ENCODE measurements at regions not wholly inside any gene's neighbourhood (a gene's known extent, or its start where the extent isn't known, plus 50 kb on each side); places are given as distances from the start of the nearest gene placed in this dataset.
A peak's percentile ranks its signal among the peaks of the same experiment; 100 is the strongest.

DNA sequence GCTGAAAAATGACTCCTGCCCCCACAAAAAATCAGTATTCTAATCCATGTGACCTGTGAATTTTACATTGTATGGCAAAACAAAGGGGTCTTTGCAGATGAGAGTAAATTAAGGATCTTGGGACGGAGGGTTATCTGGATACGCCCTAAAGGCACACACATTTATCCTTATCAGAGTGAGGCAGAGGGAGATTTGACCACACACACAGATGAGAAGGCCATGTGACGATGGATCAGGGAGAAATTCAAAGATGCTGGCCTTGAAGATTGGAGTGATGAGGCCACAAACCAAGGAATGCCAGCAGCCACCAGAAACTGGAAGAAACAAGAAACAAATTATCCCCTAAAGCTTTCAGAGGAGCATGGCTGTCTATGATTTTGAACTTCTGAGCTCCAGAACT is 288.5 kb downstream of the XXYLT1 start:
- WGBS: 96% methylated on average over 3 of the region's 3 CpGs
- DNase-seq (ENCODE audit: extremely low spot score): no peak

DNA sequence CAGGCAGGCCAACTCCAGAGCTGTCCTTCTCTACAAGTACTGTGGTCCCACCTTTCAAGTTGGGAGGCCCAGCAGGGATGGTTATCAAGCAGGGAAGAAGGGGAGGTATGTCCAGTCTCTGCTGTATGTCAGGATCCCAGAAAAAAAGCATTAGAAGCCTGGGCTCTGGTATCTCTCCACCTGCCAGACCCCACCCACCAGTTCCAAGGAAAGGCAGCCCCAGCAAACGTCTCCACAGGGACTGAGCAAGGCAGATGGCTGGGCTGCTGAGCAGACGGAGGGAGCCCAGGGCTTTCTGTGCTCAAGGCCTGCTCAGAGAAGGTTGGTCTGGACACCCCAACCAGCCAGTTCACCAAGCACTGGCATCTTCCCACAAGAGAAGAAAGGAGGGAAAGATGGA is 287.8 kb downstream of the XXYLT1 start:
- H3K4me1 ChIP-seq (ENCODE audit: insufficient read depth): no peaks in the 10 kb centered on the region
- no peaks in the 10 kb centered on the region for H3K36me3 ChIP-seq (ENCODE audit: insufficient read depth)
- H3K4me3 ChIP-seq (ENCODE audit: low read depth, low read length): no peak overlapping the region
- WGBS: 89% methylated on average over 2 of the region's 2 CpGs
- DNase-seq (ENCODE audit: extremely low spot score): no peak
- H3K27ac ChIP-seq (ENCODE audit: low read depth): no peak overlapping the region

More for the DNA sequence above, 288.5 kb downstream of the XXYLT1 start:
- Histone ChIP-seq H3K4me1 (ENCODE audit: insufficient read depth) (no peaks in the 10 kb centered on the region), H3K4me3 (ENCODE audit: low read depth, low read length) (no peak overlapping the region), H3K36me3 (ENCODE audit: insufficient read depth) (no peaks in the 10 kb centered on the region), H3K27ac (ENCODE audit: low read depth) (no peak overlapping the region)

DNA sequence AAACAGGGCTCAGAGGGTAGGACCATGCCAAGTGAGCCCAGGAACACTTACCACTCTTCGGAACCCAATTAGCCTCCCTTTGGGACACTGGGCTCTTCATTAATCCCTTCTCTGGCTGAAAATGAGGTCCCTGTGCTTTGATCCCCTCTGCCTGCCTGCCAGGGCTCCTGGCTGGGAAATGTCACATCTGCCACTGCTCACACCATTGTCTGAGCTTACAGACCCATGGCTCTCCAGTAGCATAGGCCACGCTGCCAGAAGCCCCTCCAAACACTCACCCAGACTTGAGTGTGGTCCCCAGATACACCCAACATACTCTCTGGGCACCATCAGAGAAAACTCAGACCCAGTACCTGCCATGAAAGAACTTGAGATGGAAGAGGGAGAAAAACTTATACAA is 287.3 kb downstream of the XXYLT1 start:
- Histone ChIP-seq H3K36me3 (ENCODE audit: insufficient read depth) (no peaks in the 10 kb centered on the region), H3K27ac (ENCODE audit: low read depth) (no peak overlapping the region), H3K4me1 (ENCODE audit: insufficient read depth) (no peaks in the 10 kb centered on the region), H3K4me3 (ENCODE audit: low read depth, low read length) (no peak overlapping the region)
- DNase-seq (ENCODE audit: extremely low spot score): no peak
- WGBS: 92% methylated on average over 2 of the region's 2 CpGs

DNA sequence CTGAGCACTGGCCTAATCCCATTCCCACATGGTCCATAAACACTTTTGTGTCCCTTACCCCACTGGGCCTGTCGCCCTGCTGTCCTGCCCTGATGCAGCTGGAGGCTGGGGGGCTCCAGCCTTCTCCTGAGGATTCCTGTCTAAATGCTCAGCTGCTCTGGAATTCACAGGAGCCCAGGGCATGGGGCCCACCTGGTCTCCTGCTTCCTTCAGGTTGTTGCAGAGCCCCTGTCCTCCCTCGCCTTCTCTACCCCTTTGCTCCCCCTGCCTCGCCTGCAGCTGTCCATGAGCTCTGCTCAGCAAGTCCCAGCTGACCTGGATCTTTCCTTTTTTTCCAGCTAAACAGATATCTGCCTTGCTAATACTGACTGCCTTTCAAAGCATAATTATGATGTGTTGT is 286.9 kb downstream of the XXYLT1 start:
- Histone ChIP-seq H3K4me1 (ENCODE audit: insufficient read depth) (no peaks in the 10 kb centered on the region), H3K27ac (ENCODE audit: low read depth) (no peak overlapping the region), H3K36me3 (ENCODE audit: insufficient read depth) (no peaks in the 10 kb centered on the region), H3K4me3 (ENCODE audit: low read depth, low read length) (no peak overlapping the region)
- no peak for DNase-seq (ENCODE audit: extremely low spot score)
- WGBS: 96% methylated on average over 3 of the region's 3 CpGs

DNA sequence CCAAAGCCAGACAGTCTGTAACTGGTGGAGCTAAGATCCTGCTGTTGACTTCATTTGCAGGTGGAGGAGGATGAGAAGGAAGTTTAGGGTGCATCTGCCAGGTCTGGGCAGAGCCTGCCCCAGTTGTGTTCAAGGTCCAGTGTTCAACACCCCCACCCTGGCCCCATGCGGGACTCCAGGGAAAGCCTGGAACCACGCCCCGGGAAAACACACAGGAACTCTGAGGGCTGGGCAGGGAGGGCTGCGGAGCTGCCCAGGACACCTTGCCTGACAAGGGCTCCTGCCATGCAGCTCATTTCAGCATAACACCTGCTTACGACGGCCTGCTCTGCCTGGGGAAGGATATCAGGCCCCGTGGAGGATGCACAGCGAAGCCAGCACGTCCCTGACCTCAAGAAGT is 286.3 kb downstream of the XXYLT1 start:
- Histone ChIP-seq H3K36me3 (ENCODE audit: insufficient read depth) (no peaks in the 10 kb centered on the region), H3K4me3 (ENCODE audit: low read depth, low read length) (no peak overlapping the region), H3K27ac (ENCODE audit: low read depth) (no peak overlapping the region), H3K4me1 (ENCODE audit: insufficient read depth) (no peaks in the 10 kb centered on the region)
- WGBS: 70% methylated on average over 9 of the region's 9 CpGs
- DNase-seq (ENCODE audit: extremely low spot score): no peak

DNA sequence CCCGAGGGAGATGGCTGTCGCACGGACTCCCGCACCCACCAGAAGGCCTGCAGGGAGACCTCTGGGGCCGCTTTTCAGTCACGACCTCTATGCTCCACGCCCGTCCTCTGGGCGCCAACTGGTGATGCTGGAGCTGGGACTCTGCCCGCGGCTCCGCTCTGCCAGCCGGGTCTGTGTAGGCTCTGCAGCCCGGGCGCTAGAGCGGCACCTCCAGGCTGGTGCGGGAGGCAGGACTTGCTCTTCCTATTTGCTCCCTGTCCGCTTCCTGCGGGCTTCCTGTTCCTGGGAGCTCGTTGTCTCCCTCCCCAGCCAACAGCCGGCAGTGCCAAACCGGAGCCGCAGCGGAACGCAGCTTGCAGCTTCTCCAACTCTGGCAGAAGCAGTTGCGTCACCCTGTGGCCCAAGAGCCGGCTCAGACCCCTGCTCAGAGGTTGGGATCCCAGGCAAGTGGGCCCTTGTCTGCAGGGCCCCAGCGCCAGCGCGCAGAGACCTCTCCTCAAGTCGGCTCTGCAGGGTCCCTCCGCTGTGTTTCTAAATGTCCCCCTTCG is 285.9 kb downstream of the XXYLT1 start:
- no peaks in the 10 kb centered on the region for H3K4me1 ChIP-seq (ENCODE audit: insufficient read depth)
- no peak overlapping the region for H3K27ac ChIP-seq (ENCODE audit: low read depth)
- H3K36me3 ChIP-seq (ENCODE audit: insufficient read depth): no peaks in the 10 kb centered on the region
- WGBS: 33% methylated on average over 33 of the region's 33 CpGs
- H3K4me3 ChIP-seq (ENCODE audit: low read depth, low read length): no peak overlapping the region
- peak; percentile 26 for DNase-seq (ENCODE audit: extremely low spot score)

DNA sequence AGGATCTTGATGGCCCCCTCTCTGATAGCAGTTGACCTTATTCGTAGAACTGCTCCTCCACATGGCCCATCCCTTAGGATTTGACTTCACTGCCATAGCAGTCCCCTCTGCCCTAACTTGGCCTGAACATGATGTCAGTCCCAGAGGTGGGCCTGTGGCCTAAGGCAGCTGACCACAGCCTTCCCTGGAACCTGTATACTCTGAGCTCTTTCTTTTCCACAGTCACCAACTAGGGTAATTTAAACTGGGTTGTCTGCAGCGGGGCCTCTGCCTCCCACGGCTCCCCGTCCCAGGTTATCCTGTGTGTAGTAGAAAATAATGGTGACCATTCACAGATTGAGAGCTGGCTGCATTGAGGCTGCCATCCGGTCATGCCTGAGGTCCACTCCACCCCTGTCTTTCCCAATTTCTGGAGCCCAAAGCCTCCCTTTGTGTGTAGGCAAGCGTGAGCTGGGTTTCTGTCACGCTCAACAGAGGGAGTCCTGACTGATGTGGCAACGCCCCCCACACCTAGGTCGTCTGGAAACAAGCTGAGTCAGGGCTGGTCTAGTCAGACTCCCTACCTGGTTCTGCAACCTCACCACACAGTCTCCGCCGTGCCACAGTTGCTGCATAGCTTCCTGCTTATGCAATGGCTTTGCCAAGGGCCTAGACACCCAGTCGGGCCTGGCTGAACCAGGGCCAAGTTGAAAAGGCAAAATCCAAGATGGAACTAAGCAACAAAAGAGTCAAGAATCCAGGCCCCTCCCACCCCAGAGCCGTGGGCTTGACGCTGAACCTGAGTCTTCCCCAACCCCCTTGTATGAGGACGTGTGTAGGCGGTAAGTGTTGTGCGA is 284.5 kb downstream of the XXYLT1 start:
- Histone ChIP-seq H3K4me3 (ENCODE audit: low read depth, low read length) (no peak overlapping the region), H3K27ac (ENCODE audit: low read depth) (no peak overlapping the region), H3K4me1 (ENCODE audit: insufficient read depth) (no peaks in the 10 kb centered on the region), H3K36me3 (ENCODE audit: insufficient read depth) (no peaks in the 10 kb centered on the region)
- 89% methylated on average over 17 of the region's 17 CpGs for WGBS
- no peak for DNase-seq (ENCODE audit: extremely low spot score)

DNA sequence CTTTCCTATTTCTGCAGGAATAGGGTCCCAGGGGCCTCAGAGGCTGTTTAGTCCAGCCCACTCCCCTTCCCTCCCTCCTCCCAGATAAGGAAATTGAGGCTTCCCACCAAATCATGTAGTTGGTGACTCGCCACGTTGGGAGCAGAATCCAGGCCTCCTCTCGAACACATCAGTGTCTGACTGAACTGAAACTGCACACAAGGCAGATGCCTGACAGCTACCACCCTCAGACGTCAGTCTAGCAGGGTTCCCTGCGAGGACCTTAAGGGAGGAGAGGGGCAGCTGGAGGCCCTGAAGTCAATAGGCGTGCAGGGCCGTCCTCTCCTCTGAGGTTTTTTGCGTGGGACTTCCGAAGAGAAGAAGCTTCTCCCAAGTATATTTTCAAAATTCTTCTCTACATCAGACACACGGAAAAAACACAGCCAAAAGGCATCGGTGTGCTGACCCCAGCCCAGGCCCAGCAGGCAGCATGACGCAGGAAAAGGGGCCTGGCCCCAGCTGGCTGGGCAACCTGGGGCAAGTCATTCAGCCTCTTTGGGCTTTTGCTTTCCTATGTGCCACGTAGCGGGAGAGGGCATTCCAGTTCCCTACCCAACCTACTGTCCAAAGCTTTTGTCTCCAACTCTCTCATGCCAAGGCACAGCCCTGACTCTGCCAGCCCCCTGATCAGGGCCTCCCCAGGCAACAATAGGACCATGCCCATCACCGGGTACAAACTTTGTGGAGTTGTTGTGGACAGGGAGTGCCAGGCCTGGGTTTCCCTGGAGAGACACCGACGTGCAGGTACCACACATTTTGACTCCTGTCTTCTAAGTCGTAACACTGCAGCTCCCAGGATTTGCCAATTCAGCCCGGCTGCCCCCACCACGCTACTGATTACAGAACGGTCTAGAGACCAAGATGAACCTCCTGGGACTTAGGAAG is 283.1 kb downstream of the XXYLT1 start:
- no peak for DNase-seq (ENCODE audit: extremely low spot score)
- Histone ChIP-seq H3K27ac (ENCODE audit: low read depth) (no peak overlapping the region), H3K36me3 (ENCODE audit: insufficient read depth) (no peaks in the 10 kb centered on the region), H3K4me3 (ENCODE audit: low read depth, low read length) (no peak overlapping the region), H3K4me1 (ENCODE audit: insufficient read depth) (no peaks in the 10 kb centered on the region)
- WGBS: 75% methylated on average over 21 of the region's 21 CpGs

DNA sequence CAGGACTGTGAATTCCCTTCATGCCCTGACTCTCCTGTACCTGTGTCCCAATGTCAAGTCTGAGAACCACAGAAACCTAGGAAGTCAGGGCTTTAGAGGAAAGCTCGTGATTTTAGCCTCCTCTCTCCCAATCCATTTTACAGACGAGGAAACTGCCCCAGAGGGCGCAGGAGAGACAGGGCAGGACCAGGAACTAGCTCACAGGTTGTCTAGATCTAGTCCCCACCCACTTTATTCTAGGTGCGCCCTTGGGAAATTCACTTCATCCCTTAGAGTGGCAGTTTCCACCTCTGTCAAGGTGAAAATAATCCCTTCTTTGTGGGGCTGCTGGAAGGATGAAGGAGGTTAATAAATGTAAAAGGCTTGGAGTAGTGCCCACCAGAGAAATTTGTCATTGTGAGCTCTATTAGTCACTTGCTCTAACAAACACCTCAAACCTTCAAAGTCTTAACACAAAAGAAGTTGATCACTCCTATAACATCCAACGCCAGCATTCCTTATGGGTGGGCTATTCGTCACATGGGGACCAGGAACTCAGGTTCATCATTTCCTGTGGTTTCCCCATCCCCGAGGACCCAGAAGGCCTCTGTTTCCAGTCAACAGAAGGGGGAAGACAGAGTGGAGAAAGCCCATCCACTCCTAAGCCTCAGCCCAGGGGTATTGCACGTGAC is 282.3 kb downstream of the XXYLT1 start:
- WGBS: 91% methylated on average over 8 of the region's 8 CpGs
- DNase-seq (ENCODE audit: extremely low spot score): no peak
- no peaks in the 10 kb centered on the region for H3K4me1 ChIP-seq (ENCODE audit: insufficient read depth)
- no peak overlapping the region for H3K4me3 ChIP-seq (ENCODE audit: low read depth, low read length)
- H3K36me3 ChIP-seq (ENCODE audit: insufficient read depth): no peaks in the 10 kb centered on the region
- H3K27ac ChIP-seq (ENCODE audit: low read depth): no peak overlapping the region

DNA sequence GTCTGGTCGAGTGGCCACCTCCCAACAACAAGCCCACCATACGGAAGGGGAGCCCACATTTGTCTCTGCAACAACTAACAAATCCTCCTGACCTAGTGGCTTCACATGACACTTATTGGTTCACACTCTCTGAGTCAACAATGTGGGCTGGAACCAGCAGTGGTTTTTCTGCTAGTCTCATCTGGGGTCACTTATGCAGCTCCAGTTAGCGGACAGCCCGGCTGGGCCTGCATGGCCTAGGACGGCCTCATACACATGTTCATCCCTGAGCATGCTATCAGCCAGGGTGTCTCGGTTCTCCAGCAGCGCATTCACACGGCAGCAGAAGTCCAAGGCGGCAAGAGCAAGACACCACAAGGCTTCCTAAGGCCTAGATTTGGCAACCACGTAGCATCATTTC is 281.7 kb downstream of the XXYLT1 start:
- Histone ChIP-seq H3K4me1 (ENCODE audit: insufficient read depth) (no peaks in the 10 kb centered on the region), H3K27ac (ENCODE audit: low read depth) (no peak overlapping the region), H3K36me3 (ENCODE audit: insufficient read depth) (no peaks in the 10 kb centered on the region), H3K4me3 (ENCODE audit: low read depth, low read length) (no peak overlapping the region)
- WGBS: 77% methylated on average over 10 of the region's 10 CpGs
- no peak for DNase-seq (ENCODE audit: extremely low spot score)

DNA sequence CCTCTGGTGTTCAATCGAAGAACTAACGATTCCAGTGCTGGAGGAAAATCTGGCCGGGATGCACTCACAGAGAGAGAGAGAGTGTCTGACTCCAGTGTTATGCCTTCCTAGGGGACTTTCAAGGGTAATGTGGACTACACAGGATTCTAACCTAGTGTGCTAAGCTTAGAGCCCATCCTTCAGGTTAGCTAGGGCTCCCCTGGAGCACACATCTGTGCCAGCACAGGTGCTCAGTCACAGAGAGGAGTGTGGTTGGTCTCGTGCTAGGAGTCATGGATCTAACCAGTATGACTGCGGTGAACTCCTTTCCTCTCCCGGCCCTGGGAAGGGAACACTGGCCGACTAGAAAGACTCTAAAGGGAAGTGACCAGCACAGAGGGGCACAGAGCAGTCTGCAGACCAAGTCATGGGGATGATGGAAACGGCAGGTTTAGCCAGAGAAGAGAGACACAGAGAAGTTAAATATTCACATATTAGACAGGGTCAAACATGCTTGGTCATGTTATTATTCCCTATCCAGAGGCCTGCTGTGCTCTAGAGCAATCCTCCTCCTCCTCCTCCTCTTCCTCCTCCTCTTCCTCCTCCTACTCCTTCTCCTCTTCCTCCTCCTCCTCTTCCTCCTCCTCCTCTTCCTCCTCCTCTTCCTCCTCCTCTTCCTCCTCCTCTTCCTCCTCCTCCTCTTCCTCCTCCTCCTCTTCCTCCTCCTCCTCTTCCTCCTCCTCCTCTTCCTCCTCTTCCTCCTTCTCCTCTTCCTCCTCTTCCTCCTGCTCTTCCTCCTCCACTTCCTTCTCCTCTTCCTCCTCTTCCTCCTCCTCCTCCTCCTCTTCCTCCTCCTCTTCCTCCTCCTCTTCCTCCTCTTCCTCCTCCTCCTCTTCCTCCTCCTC is 280.3 kb downstream of the XXYLT1 start:
- no peak overlapping the region for H3K4me3 ChIP-seq (ENCODE audit: low read depth, low read length)
- WGBS: 87% methylated on average over 8 of the region's 8 CpGs
- no peaks in the 10 kb centered on the region for H3K36me3 ChIP-seq (ENCODE audit: insufficient read depth)
- no peaks in the 10 kb centered on the region for H3K4me1 ChIP-seq (ENCODE audit: insufficient read depth)
- no peak overlapping the region for H3K27ac ChIP-seq (ENCODE audit: low read depth)
- no peak for DNase-seq (ENCODE audit: extremely low spot score)

DNA sequence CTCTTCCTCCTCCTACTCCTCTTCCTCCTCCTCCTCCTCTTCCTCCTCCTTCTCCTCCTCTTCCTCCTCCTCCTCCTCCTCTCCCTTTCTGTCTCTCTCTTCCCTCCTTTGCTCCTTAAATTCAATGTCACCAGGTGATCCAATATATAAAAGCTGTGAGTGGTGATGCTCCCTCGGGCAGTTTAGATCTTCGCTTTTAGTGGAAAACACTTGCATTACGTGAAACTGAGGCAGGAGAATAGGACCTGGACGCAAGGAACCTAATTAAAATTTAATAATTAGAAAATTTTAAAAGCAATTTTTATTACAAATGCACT is 279.7 kb downstream of the XXYLT1 start:
- no peak for DNase-seq (ENCODE audit: extremely low spot score)
- Histone ChIP-seq H3K27ac (ENCODE audit: low read depth) (no peak overlapping the region), H3K4me1 (ENCODE audit: insufficient read depth) (no peaks in the 10 kb centered on the region), H3K4me3 (ENCODE audit: low read depth, low read length) (no peak overlapping the region), H3K36me3 (ENCODE audit: insufficient read depth) (no peaks in the 10 kb centered on the region)
- WGBS: 69% methylated on average over 4 of the region's 4 CpGs

DNA sequence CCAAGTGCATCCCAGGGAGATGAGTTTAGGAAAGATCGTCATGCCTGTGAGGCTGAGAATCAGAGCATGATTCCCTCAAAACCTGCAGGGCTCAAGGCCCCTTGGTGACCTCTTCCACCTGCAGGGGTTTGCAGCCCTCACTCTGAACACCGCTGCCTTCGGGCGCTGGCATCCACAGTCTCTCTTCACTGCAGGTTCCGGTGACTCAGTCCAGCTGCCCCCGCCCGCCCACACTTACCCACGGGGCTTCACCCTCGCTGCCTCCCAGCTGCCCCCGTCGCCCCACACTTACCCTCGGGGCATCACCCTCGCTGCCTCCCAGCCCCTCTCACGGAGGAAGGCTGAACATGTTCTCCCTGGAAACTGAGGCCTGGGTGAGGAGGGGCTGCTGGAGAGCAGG is 277.1 kb downstream of the XXYLT1 start:
- Histone ChIP-seq H3K36me3 (ENCODE audit: insufficient read depth) (no peaks in the 10 kb centered on the region), H3K27ac (ENCODE audit: low read depth) (no peak overlapping the region), H3K4me3 (ENCODE audit: low read depth, low read length) (no peak overlapping the region), H3K4me1 (ENCODE audit: insufficient read depth) (no peaks in the 10 kb centered on the region)
- 92% methylated on average over 14 of the region's 14 CpGs for WGBS
- DNase-seq (ENCODE audit: extremely low spot score): no peak

Measured in urinary bladder (tissue), 3 donors.